ENCODE measurements at regions not wholly inside any gene's neighbourhood (a gene's known extent, or its start where the extent isn't known, plus 50 kb on each side); places are given as distances from the start of the nearest gene placed in this dataset.
"Not testable (repeated sequence)": the region's sequence is repeated elsewhere in the genome, so short reads cannot be mapped to it uniquely, and the experiment has no call there.

DNA sequence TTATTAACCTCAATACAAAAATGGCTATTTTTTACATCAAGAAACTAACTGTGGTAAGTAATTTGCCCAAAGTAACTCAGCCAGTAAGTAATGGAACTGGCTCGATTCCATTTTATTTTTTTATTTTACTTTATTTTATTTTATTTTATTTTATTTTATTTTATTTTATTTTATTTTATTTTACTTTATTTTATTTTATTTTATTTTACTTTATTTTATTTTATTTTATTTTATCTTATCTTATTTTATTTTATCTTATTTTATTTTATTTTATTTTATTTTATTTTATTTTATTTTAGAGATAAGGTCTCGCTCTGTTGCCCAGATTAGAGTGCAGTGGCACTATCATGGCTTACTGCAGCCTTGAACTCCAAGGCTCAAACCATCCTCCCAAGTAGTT is 516.3 kb upstream of the API5 start:
- H3K36me3 Mint-ChIP-seq (ENCODE audit: low read depth); DNase-seq (ENCODE audit: low spot score); H3K27me3 Mint-ChIP-seq (ENCODE audit: insufficient read depth); H3K4me3 Mint-ChIP-seq; intact Hi-C loops (cut with micrococcal nuclease); H3K4me1 Mint-ChIP-seq (ENCODE audit: low read depth); H3K27ac Mint-ChIP-seq; H3K9me3 Mint-ChIP-seq: not testable (repeated sequence)

GRCh38 chr11:42800041-42800440 is 511.8 kb upstream of the API5 start:
- intact Hi-C loops (cut with micrococcal nuclease), result no loop called here
- no peaks in the 10 kb centered on the region for H3K27me3 Mint-ChIP-seq (ENCODE audit: insufficient read depth)
- no peaks in the 10 kb centered on the region for H3K36me3 Mint-ChIP-seq (ENCODE audit: low read depth)
- no peaks in the 10 kb centered on the region for H3K9me3 Mint-ChIP-seq
- no peaks in the 10 kb centered on the region for H3K4me1 Mint-ChIP-seq (ENCODE audit: low read depth)
- DNase-seq (ENCODE audit: low spot score), result no peak
- H3K27ac Mint-ChIP-seq, result no peak overlapping the region
- H3K4me3 Mint-ChIP-seq, result no peak overlapping the region

DNA sequence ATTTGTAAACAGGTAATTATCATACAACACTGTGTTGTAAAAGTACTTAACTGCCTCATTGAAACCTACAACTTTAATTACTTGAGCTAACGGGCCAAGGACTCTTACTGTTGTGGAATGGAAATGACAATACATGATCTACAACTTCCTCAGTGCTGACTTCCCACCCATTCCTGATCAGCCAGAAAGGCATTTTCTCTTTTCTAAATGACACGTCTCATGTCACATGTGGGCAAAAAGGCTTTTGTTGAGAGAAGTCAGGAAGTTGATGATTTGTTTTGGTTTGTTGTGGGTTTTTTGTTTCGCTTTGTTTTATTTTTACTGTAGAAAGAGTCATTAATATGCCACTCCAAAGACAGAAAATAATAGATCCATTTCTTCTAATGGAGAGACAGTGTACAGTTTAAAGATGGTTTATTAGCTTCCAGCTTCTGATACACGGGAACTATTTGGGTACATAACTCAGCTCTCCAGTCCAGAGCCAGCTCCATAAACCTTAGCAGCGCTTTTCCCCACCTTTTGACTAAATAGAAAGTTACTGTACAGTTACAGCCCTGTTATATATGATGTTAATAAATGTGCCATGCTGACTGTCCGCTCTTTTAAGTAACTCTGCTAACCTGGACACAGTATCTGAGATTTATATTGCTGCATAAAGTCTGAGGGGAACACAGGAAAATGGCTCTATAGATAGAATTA is 509.4 kb upstream of the API5 start:
- no peak overlapping the region for H3K27ac Mint-ChIP-seq
- H3K4me1 Mint-ChIP-seq (ENCODE audit: low read depth), result no peaks in the 10 kb centered on the region
- intact Hi-C loops (cut with micrococcal nuclease), result no loop called here
- no peaks in the 10 kb centered on the region for H3K27me3 Mint-ChIP-seq (ENCODE audit: insufficient read depth)
- H3K9me3 Mint-ChIP-seq, result peaks cover 7% of the 10 kb centered on the region
- H3K36me3 Mint-ChIP-seq (ENCODE audit: low read depth), result no peaks in the 10 kb centered on the region
- no peak for DNase-seq (ENCODE audit: low spot score)
- no peak overlapping the region for H3K4me3 Mint-ChIP-seq

DNA sequence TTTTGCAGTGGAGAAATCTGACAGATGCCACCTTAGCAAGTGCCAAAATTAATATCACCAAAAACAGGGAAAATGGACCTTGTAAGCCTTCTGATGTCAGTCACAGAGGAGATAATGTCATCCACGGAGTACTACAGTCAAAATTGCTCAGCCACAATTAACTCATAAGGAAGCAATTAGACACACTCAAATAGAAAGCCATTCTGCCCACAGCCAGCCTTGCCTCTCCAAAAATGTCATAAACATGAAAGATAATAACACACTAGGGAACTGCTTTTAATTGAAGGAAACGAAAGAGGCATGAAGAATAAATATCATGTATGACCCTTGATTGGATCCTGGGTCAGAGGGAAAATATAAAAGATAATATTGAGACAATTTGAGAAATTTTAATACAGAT is 505.6 kb upstream of the API5 start:
- intact Hi-C loops (cut with micrococcal nuclease), result no loop called here

GRCh38 chr11:42812361-42812760 is 499.4 kb upstream of the API5 start:
- no peak for DNase-seq (ENCODE audit: low spot score)
- no peaks in the 10 kb centered on the region for H3K4me1 Mint-ChIP-seq (ENCODE audit: low read depth)
- no peaks in the 10 kb centered on the region for H3K36me3 Mint-ChIP-seq (ENCODE audit: low read depth)
- no peak overlapping the region for H3K4me3 Mint-ChIP-seq
- intact Hi-C loops (cut with micrococcal nuclease), result no loop called here
- H3K27me3 Mint-ChIP-seq (ENCODE audit: insufficient read depth), result no peaks in the 10 kb centered on the region
- no peaks in the 10 kb centered on the region for H3K9me3 Mint-ChIP-seq
- H3K27ac Mint-ChIP-seq, result no peak overlapping the region

More for the DNA sequence above, 505.6 kb upstream of the API5 start:
- no peak for DNase-seq (ENCODE audit: low spot score)
- Mint-ChIP-seq H3K4me3 (no peak overlapping the region), H3K36me3 (ENCODE audit: low read depth) (no peaks in the 10 kb centered on the region), H3K4me1 (ENCODE audit: low read depth) (no peaks in the 10 kb centered on the region), H3K27me3 (ENCODE audit: insufficient read depth) (no peaks in the 10 kb centered on the region), H3K27ac (no peak overlapping the region), H3K9me3 (peaks cover 7% of the 10 kb centered on the region)

DNA sequence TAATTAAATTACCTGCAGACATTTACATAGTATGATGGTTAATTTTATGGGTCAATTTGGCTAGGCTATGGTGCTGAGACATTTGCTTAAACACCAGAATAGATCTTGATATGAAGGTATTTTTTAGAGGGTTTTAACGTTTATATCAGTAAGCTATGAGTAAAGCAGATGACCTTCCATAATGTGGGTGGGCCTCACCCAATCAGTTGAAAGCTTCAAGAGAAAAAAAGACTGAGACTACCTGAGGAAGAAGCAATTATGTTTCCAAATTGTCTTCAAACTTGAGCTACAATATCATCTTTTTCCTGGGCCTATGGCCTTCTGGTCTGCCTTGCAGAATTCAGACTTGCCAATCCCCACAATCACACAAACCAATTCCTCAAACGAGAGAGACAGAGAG is 498.8 kb upstream of the API5 start:
- Mint-ChIP-seq H3K4me1 (ENCODE audit: low read depth) (no peaks in the 10 kb centered on the region), H3K36me3 (ENCODE audit: low read depth) (no peaks in the 10 kb centered on the region), H3K27me3 (ENCODE audit: insufficient read depth) (no peaks in the 10 kb centered on the region), H3K4me3 (no peak overlapping the region), H3K9me3 (no peaks in the 10 kb centered on the region), H3K27ac (no peak overlapping the region)
- intact Hi-C loops (cut with micrococcal nuclease), result no loop called here
- DNase-seq (ENCODE audit: low spot score), result no peak

DNA sequence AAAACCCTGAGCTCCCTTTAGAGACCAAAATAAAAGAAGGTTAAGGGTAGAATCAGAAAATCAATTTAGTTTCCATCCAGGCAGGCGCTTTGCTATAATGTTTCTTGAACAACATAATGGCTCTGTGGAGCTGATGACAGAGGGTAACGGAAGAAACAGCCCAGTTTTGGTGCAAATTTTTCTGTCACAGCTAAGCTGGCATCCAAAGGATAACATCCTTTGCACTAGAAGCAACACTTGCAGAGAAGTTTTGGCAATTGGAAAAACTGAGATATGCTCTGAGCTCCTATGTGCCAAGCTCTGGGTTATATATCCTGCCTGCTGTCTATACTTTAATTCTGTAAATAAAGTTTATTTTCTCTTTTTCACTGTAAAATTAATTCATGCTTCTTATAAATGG is 495.3 kb upstream of the API5 start:
- H3K27ac Mint-ChIP-seq, result no peak overlapping the region
- peaks cover 3% of the 10 kb centered on the region for H3K9me3 Mint-ChIP-seq
- intact Hi-C loops (cut with micrococcal nuclease), result no loop called here
- H3K27me3 Mint-ChIP-seq (ENCODE audit: insufficient read depth), result peaks cover 2% of the 10 kb centered on the region
- H3K4me3 Mint-ChIP-seq, result no peak overlapping the region
- no peak for DNase-seq (ENCODE audit: low spot score)
- H3K36me3 Mint-ChIP-seq (ENCODE audit: low read depth), result no peaks in the 10 kb centered on the region
- H3K4me1 Mint-ChIP-seq (ENCODE audit: low read depth), result no peaks in the 10 kb centered on the region

DNA sequence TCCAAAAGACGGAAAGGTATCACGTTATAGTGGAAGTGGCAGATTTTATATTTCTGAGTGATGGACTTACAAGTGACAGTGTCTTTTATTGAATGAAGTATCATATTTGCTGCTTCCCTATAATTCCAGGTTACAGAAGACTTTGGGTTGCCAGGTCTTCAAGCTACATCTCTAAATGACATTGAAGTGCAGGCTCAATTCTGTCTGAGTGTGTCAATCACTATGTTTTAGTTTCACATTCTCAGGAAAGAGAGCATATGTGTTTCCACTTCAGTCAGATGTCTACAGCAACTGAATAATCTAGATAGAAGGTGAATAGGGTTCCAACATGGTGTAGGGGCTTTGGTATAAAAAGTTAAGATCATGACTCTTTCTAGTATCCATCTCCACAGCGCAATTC is 492.7 kb upstream of the API5 start:
- Mint-ChIP-seq H3K27ac (no peak overlapping the region), H3K27me3 (ENCODE audit: insufficient read depth) (peaks cover 2% of the 10 kb centered on the region), H3K9me3 (peaks cover 3% of the 10 kb centered on the region), H3K4me3 (no peak overlapping the region), H3K4me1 (ENCODE audit: low read depth) (no peaks in the 10 kb centered on the region), H3K36me3 (ENCODE audit: low read depth) (no peaks in the 10 kb centered on the region)
- no peak for DNase-seq (ENCODE audit: low spot score)
- intact Hi-C loops (cut with micrococcal nuclease), result no loop called here

GRCh38 chr11:42822188-42822587 is 489.6 kb upstream of the API5 start:
- H3K27ac Mint-ChIP-seq; DNase-seq (ENCODE audit: low spot score); H3K36me3 Mint-ChIP-seq (ENCODE audit: low read depth); H3K4me1 Mint-ChIP-seq (ENCODE audit: low read depth); H3K4me3 Mint-ChIP-seq; intact Hi-C loops (cut with micrococcal nuclease); H3K9me3 Mint-ChIP-seq; H3K27me3 Mint-ChIP-seq (ENCODE audit: insufficient read depth): not testable (repeated sequence)

- no peak overlapping the region for H3K4me3 Mint-ChIP-seq
- no peak for DNase-seq (ENCODE audit: low spot score)
- H3K27ac Mint-ChIP-seq, result no peak overlapping the region
- no peaks in the 10 kb centered on the region for H3K27me3 Mint-ChIP-seq (ENCODE audit: insufficient read depth)
- H3K36me3 Mint-ChIP-seq (ENCODE audit: low read depth), result no peaks in the 10 kb centered on the region
- peaks cover 6% of the 10 kb centered on the region for H3K9me3 Mint-ChIP-seq
- no peaks in the 10 kb centered on the region for H3K4me1 Mint-ChIP-seq (ENCODE audit: low read depth)
- intact Hi-C loops (cut with micrococcal nuclease), result no loop called here
Measured at GRCh38 chr11:42823546-42823945, 488.2 kb upstream of the API5 start.

DNA sequence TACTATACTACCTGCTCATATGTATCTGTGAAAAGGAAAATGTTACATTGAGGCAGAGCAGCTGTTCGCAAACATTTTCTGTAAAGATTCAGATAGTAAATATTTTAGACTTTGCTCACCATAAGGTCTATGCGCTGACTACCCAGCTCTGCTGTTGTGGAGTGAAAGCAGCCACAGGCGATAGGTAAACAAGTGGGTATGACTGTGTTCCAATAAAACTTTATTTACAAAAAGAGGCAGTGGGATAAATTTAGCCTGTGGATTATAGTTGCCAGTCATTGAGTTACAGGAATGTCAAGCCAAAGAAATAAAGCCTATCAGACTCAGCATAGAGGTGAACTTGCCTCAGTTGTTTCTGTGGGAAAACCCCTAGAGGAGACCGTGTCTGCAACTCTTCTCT is 487.7 kb upstream of the API5 start:
- intact Hi-C loops (cut with micrococcal nuclease), result no loop called here
- H3K27ac Mint-ChIP-seq, result no peak overlapping the region
- H3K36me3 Mint-ChIP-seq (ENCODE audit: low read depth), result no peaks in the 10 kb centered on the region
- peaks cover 6% of the 10 kb centered on the region for H3K9me3 Mint-ChIP-seq
- H3K27me3 Mint-ChIP-seq (ENCODE audit: insufficient read depth), result no peaks in the 10 kb centered on the region
- H3K4me1 Mint-ChIP-seq (ENCODE audit: low read depth), result no peaks in the 10 kb centered on the region
- DNase-seq (ENCODE audit: low spot score), result no peak
- H3K4me3 Mint-ChIP-seq, result no peak overlapping the region

DNA sequence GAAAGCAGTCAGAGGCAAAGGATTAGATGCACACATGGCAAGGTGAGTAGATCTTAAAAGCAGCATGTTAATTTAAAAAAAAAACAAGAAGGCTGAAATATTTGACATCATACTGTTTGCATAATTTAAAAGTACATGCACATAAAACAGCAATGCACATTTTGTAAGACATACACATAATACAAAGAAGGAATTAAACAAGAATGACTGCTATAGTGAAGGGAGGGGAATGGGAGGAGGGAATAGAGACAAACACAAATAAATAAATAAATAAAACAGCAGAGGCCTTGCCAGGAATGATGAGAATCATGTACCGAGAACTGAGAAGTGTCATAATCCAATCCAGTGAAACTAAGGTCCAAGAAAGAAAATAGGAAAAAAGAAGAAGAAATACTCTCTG is 486.2 kb upstream of the API5 start:
- H3K4me3 Mint-ChIP-seq, result no peak overlapping the region
- H3K36me3 Mint-ChIP-seq (ENCODE audit: low read depth), result no peaks in the 10 kb centered on the region
- peaks cover 6% of the 10 kb centered on the region for H3K9me3 Mint-ChIP-seq
- DNase-seq (ENCODE audit: low spot score), result no peak
- no peaks in the 10 kb centered on the region for H3K27me3 Mint-ChIP-seq (ENCODE audit: insufficient read depth)
- intact Hi-C loops (cut with micrococcal nuclease), result no loop called here
- H3K27ac Mint-ChIP-seq, result no peak overlapping the region
- H3K4me1 Mint-ChIP-seq (ENCODE audit: low read depth), result no peaks in the 10 kb centered on the region

GRCh38 chr11:42827845-42828244 is 484.0 kb upstream of the API5 start:
- no peak for DNase-seq (ENCODE audit: low spot score)
- H3K4me1 Mint-ChIP-seq (ENCODE audit: low read depth), result no peaks in the 10 kb centered on the region
- H3K9me3 Mint-ChIP-seq, result peaks cover 3% of the 10 kb centered on the region
- H3K36me3 Mint-ChIP-seq (ENCODE audit: low read depth), result no peaks in the 10 kb centered on the region
- intact Hi-C loops (cut with micrococcal nuclease), result no loop called here
- H3K27ac Mint-ChIP-seq, result no peak overlapping the region
- H3K4me3 Mint-ChIP-seq, result no peak overlapping the region
- H3K27me3 Mint-ChIP-seq (ENCODE audit: insufficient read depth), result no peaks in the 10 kb centered on the region

DNA sequence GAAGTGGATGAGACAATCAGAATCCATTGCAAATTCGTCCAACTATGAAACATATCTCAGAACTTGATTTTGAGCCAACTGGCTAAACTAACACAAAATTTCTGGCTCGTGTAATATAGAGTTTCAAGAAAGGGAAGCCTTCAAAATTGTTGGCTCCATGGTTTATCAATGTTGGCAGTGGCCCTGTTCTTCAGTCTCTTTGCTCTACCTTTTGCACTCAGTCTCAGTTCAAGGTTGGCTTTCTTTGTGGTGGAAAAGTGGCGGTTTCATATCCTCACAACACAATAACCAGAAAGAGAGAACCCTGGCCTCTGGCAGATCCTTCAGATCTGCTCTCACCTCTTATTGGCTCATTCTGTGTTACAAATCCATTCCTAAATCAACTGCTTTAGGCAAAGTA is 473.8 kb upstream of the API5 start:
- Mint-ChIP-seq H3K4me1 (ENCODE audit: low read depth) (no peaks in the 10 kb centered on the region), H3K36me3 (ENCODE audit: low read depth) (no peaks in the 10 kb centered on the region), H3K27ac (no peak overlapping the region), H3K4me3 (no peak overlapping the region), H3K27me3 (ENCODE audit: insufficient read depth) (no peaks in the 10 kb centered on the region), H3K9me3 (peaks cover 7% of the 10 kb centered on the region)
- no peak for DNase-seq (ENCODE audit: low spot score)
- intact Hi-C loops (cut with micrococcal nuclease), result no loop called here
